MM.1S (cell line): ENCODE measurements at regions not wholly inside any gene's neighbourhood (a gene's known extent, or its start where the extent isn't known, plus 50 kb on each side); places are given as distances from the start of the nearest gene placed in this dataset.

Experiments used
- DNase-seq: peaks from one replicate; pipeline ENCODE4 v3.0.0-alpha.2; 2015
- H2AFZ ChIP-seq: fragments of 300-600 bp; sonication (generic); 2 replicates; pipeline ENCODE4 v1.6.0; 2016; ENCODE audit warnings: antibody characterized with exemption, low read length
- H3F3A ChIP-seq: fragments of 300-600 bp; sonication (generic); 2 replicates; pipeline ENCODE4 v1.6.1; 2016; ENCODE audit warnings: mild to moderate bottlenecking, antibody characterized with exemption, low read length, moderate library complexity, mixed read lengths; ENCODE audit not compliant: insufficient read depth
- H3K27ac ChIP-seq: fragments of 300-600 bp; sonication (generic); 2 replicates; pipeline ENCODE4 v1.5.1; 2016; ENCODE audit warnings: mild to moderate bottlenecking, low read length
- H3K27me3 ChIP-seq: fragments of 300-600 bp; sonication (generic); replicated peaks from 2 replicates; pipeline ENCODE4 v1.6.0; 2016; ENCODE audit warnings: low read length; ENCODE audit not compliant: insufficient read depth
- H3K36me3 ChIP-seq: fragments of 300-600 bp; sonication (generic); replicated peaks from 2 replicates; pipeline ENCODE4 v1.6.1; 2016; ENCODE audit warnings: mild to moderate bottlenecking, low read length, mixed read lengths; ENCODE audit not compliant: insufficient read depth
- H3K4me1 ChIP-seq: fragments of 300-600 bp; sonication (generic); 2 replicates; pipeline ENCODE4 v1.6.1; 2016; ENCODE audit warnings: low read length, mixed read lengths
- H3K4me2 ChIP-seq: fragments of 300-600 bp; sonication (generic); 2 replicates; pipeline ENCODE4 v1.6.0; 2016; ENCODE audit warnings: low read depth, low read length
- H3K4me3 ChIP-seq: fragments of 300-600 bp; sonication (generic); 2 replicates; pipeline ENCODE4 v1.5.1; 2016; ENCODE audit warnings: low read length, mixed read lengths
- H3K79me2 ChIP-seq: fragments of 300-600 bp; sonication (generic); 2 replicates; pipeline ENCODE4 v1.6.1; 2016; ENCODE audit warnings: mixed run types, low read length, mixed read lengths
- H3K9ac ChIP-seq: fragments of 300-600 bp; sonication (generic); 2 replicates; pipeline ENCODE4 v1.6.1; 2016; ENCODE audit warnings: low read length, mixed read lengths
- H3K9me2 ChIP-seq: fragments of 300-600 bp; sonication (generic); replicated peaks from 2 replicates; pipeline ENCODE4 v1.6.1; 2016; ENCODE audit warnings: mild to moderate bottlenecking, low read length, mixed read lengths; ENCODE audit not compliant: insufficient read depth
- H3K9me3 ChIP-seq: fragments of 300-600 bp; sonication (generic); replicated peaks from 2 replicates; pipeline ENCODE4 v1.6.1; 2016; ENCODE audit warnings: mild to moderate bottlenecking, low read length, mixed read lengths; ENCODE audit not compliant: insufficient read depth
- H4K20me1 ChIP-seq: fragments of 300-600 bp; sonication (generic); 2 replicates; pipeline ENCODE4 v1.6.1; 2016; ENCODE audit warnings: mild to moderate bottlenecking, low read length, moderate library complexity, mixed read lengths; ENCODE audit not compliant: insufficient read depth
- EZH2 ChIP-seq: fragments of 300-600 bp; sonication (generic); optimal IDR thresholded peaks from 2 replicates; pipeline ENCODE3; 2017; ENCODE audit warnings: low read depth, mild to moderate bottlenecking, antibody characterized with exemption, low read length, mixed read lengths
- EZH2phosphoT487 ChIP-seq: fragments of 300-600 bp; sonication (generic); IDR thresholded peaks from 2 replicates; pipeline ENCODE4 v1.6.1; 2018; ENCODE audit warnings: antibody characterized with exemption, low read length
- TF ChIP-seq, protein P1 (sequence below): fragments of 300-600 bp; sonication (generic); IDR thresholded peaks from 2 replicates; pipeline ENCODE4 v1.5.1; 2016; ENCODE audit warnings: antibody characterized with exemption, low read length, mixed read lengths

DNA sequence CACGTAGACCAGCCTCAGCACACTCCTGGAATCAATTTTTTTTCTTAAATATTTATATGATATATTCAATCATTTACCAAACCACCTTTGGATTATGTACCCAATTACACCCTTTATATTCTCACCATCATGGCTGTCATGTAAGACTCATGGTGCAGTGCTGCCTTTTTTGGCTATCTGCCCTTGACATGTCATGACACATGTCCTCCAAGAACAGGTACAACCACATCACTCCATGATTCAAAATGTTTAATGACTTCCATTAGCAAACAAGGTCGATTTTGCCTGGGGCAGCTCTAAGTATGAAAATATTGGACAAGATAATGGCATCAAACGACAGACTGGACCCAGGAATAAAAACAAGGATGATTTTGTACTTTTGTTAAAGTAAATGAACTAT lies 861.1 kb upstream of the ADAMTS5 start:
- H3K79me2 ChIP-seq = no peaks in the 10 kb centered on the region
- no peak for TF ChIP-seq EZH2
- no peak for TF ChIP-seq EZH2phosphoT487

DNA sequence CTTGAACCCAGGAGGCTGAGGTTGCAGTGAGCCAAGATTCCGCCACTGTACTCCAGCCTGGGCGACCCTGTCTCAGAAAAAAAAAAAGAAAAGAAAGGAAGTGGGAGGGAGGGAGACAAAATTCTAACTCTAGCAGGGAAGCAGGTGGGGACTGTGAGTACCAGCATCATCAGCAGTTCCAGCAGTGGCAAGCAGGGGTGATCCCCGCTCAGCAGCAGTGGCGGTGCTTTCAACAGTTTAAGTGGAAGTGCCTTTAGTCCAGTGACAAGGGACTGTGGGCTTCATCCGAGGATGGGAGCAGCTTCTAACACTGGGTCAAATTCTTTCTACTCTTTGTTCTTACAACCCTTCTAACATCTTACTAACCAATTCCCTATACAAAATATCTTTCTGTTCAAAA lies 858.1 kb upstream of the ADAMTS5 start:
- H3K27ac ChIP-seq = no peak overlapping the region
- no peaks in the 10 kb centered on the region for H4K20me1 ChIP-seq
- no peaks in the 10 kb centered on the region for H3F3A ChIP-seq
- H3K27me3 ChIP-seq = no peaks in the 10 kb centered on the region
- H3K9me2 ChIP-seq = no peaks in the 10 kb centered on the region
- no peak overlapping the region for H2AFZ ChIP-seq
- no peaks in the 10 kb centered on the region for H3K9me3 ChIP-seq
- TF ChIP-seq EZH2phosphoT487 (no peak), EZH2 (no peak)
- TF ChIP-seq, protein P1, sequence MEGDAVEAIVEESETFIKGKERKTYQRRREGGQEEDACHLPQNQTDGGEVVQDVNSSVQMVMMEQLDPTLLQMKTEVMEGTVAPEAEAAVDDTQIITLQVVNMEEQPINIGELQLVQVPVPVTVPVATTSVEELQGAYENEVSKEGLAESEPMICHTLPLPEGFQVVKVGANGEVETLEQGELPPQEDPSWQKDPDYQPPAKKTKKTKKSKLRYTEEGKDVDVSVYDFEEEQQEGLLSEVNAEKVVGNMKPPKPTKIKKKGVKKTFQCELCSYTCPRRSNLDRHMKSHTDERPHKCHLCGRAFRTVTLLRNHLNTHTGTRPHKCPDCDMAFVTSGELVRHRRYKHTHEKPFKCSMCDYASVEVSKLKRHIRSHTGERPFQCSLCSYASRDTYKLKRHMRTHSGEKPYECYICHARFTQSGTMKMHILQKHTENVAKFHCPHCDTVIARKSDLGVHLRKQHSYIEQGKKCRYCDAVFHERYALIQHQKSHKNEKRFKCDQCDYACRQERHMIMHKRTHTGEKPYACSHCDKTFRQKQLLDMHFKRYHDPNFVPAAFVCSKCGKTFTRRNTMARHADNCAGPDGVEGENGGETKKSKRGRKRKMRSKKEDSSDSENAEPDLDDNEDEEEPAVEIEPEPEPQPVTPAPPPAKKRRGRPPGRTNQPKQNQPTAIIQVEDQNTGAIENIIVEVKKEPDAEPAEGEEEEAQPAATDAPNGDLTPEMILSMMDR = no peak
- no peak overlapping the region for H3K4me3 ChIP-seq
- no peak overlapping the region for H3K4me2 ChIP-seq
- H3K4me1 ChIP-seq = no peaks in the 10 kb centered on the region
- no peak for DNase-seq
- no peak overlapping the region for H3K9ac ChIP-seq
- no peaks in the 10 kb centered on the region for H3K36me3 ChIP-seq
- no peaks in the 10 kb centered on the region for H3K79me2 ChIP-seq

More for the DNA sequence above, 861.1 kb upstream of the ADAMTS5 start:
- H3K4me2 ChIP-seq = no peak overlapping the region
- H3K36me3 ChIP-seq = no peaks in the 10 kb centered on the region
- H3K9me3 ChIP-seq = no peaks in the 10 kb centered on the region
- no peak overlapping the region for H3K9ac ChIP-seq
- no peaks in the 10 kb centered on the region for H3F3A ChIP-seq
- no peaks in the 10 kb centered on the region for H3K9me2 ChIP-seq
- H3K4me3 ChIP-seq = no peak overlapping the region
- no peak for DNase-seq
- no peak overlapping the region for H2AFZ ChIP-seq
- H3K4me1 ChIP-seq = no peaks in the 10 kb centered on the region
- H3K27ac ChIP-seq = no peak overlapping the region
- H3K27me3 ChIP-seq = no peaks in the 10 kb centered on the region
- no peaks in the 10 kb centered on the region for H4K20me1 ChIP-seq

DNA sequence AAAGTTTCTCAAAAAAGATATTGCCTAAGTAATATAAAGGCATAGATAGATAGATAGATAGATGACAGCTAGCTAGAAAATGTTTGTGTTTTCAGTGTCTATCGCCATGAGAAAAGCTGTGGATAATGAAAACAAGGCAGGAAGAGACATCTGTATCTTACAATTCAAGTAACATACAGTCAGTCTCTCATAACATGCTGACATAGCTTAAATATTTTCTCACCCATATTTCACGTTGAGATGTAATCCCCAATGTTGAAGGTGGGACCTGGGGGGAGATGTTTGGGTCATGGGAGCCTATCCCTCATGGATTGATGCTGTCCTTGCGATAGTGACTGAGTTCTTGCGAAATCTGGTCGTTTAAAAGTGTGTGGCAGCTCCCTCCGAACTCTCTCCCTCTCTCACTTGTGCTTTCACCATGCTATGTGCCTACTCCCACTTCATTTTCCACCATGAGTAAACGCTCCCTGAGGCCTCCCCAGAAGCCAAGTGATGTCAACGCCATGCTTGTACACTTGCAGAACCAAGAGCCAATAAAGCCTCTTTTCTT lies 856.8 kb upstream of the ADAMTS5 start:
- Histone ChIP-seq H3K4me1 (no peaks in the 10 kb centered on the region), H4K20me1 (no peaks in the 10 kb centered on the region), H3K36me3 (no peaks in the 10 kb centered on the region), H3F3A (no peaks in the 10 kb centered on the region), H2AFZ (no peak overlapping the region), H3K9ac (no peak overlapping the region), H3K79me2 (no peaks in the 10 kb centered on the region), H3K27me3 (no peaks in the 10 kb centered on the region), H3K4me2 (no peak overlapping the region), H3K9me2 (no peaks in the 10 kb centered on the region), H3K27ac (no peak overlapping the region), H3K4me3 (no peak overlapping the region), H3K9me3 (no peaks in the 10 kb centered on the region)
- TF ChIP-seq EZH2 (no peak), EZH2phosphoT487 (no peak)
- TF ChIP-seq, protein P1 = no peak
- no peak for DNase-seq

DNA sequence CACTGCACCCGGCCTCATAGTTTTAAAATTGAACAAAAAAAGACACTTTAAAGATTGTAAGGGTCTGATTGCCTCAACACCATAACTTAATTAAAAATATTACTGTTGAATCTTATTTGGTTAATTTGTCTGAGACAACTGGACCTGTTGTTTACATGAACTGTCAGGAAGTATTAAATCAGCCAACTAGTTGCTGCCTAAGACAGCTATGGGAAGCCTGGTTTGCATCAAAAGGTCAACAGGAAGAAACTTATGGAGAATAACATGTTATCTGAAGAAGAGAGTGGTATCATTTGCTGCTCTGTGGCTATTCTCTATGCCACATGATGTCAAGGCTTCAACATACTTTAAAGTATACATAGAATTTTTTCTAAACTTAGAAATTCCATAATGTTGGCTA lies 853.5 kb upstream of the ADAMTS5 start:
- Histone ChIP-seq H3K36me3 (no peaks in the 10 kb centered on the region), H4K20me1 (no peaks in the 10 kb centered on the region), H3K9me2 (no peaks in the 10 kb centered on the region), H3K27ac (no peak overlapping the region), H3K9ac (no peak overlapping the region), H3K4me1 (no peaks in the 10 kb centered on the region), H3K9me3 (no peaks in the 10 kb centered on the region), H3F3A (no peaks in the 10 kb centered on the region), H3K27me3 (no peaks in the 10 kb centered on the region), H3K4me2 (no peak overlapping the region), H2AFZ (no peak overlapping the region), H3K79me2 (no peaks in the 10 kb centered on the region), H3K4me3 (no peak overlapping the region)
- TF ChIP-seq, protein P1 = no peak
- TF ChIP-seq EZH2 (no peak), EZH2phosphoT487 (no peak)
- DNase-seq = no peak
